HG03175 (cell line): ENCODE measurements at regions not wholly inside any gene's neighbourhood (a gene's known extent, or its start where the extent isn't known, plus 50 kb on each side); places are given as distances from the start of the nearest gene placed in this dataset.
"Not testable (repeated sequence)": the region's sequence is repeated elsewhere in the genome, so short reads cannot be mapped to it uniquely, and the experiment has no call there.

Experiments used
- ATAC-seq: cut with Tn5 transposase; IDR thresholded peaks from one replicate; pipeline ENCODE4 v1.9.1; 2021; ENCODE audit warnings: mild to moderate bottlenecking, moderate library complexity; ENCODE audit not compliant: unreplicated experiment

- ATAC-seq = no peak
Measured at GRCh38 chr6:145275019-145275418, 460.3 kb downstream of the EPM2A start.

- no peak for ATAC-seq
Measured at GRCh38 chr6:145275787-145276186, 459.5 kb downstream of the EPM2A start.

- no peak for ATAC-seq
Measured at GRCh38 chr6:145276756-145277155, 458.6 kb downstream of the EPM2A start.

GRCh38 chr6:145277358-145278086 lies 457.8 kb downstream of the EPM2A start:
- ATAC-seq = no peak

GRCh38 chr6:145278163-145278807 lies 457.0 kb downstream of the EPM2A start:
- ATAC-seq = no peak

- ATAC-seq = no peak
Measured at GRCh38 chr6:145279551-145279950, 455.8 kb downstream of the EPM2A start.

- ATAC-seq = no peak
Measured at GRCh38 chr6:145279993-145280392, 455.3 kb downstream of the EPM2A start.

- not testable (repeated sequence) for ATAC-seq
Measured at GRCh38 chr6:145283209-145283608, 452.1 kb downstream of the EPM2A start.

- ATAC-seq = no peak
Measured at GRCh38 chr6:145283856-145284255, 451.5 kb downstream of the EPM2A start.

- ATAC-seq = no peak
Measured at GRCh38 chr6:145286916-145287315, 448.4 kb downstream of the EPM2A start.

- no peak for ATAC-seq
Measured at GRCh38 chr6:145289573-145289972, 445.7 kb downstream of the EPM2A start.

GRCh38 chr6:145290122-145290521 lies 445.2 kb downstream of the EPM2A start:
- ATAC-seq = no peak

GRCh38 chr6:145292066-145292465 lies 443.3 kb downstream of the EPM2A start:
- no peak for ATAC-seq

GRCh38 chr6:145294942-145295341 lies 440.4 kb downstream of the EPM2A start:
- ATAC-seq = no peak

GRCh38 chr6:145295746-145296145 lies 439.6 kb downstream of the EPM2A start:
- no peak for ATAC-seq

- no peak for ATAC-seq
Measured at GRCh38 chr6:145305670-145306069, 429.6 kb downstream of the EPM2A start.

- no peak for ATAC-seq
Measured at GRCh38 chr6:145306489-145306888, 428.8 kb downstream of the EPM2A start.

- ATAC-seq = no peak
Measured at GRCh38 chr6:145309842-145310535, 425.3 kb downstream of the EPM2A start.

GRCh38 chr6:145312481-145312880 lies 422.8 kb downstream of the EPM2A start:
- no peak for ATAC-seq

GRCh38 chr6:145313041-145313855 lies 422.1 kb downstream of the EPM2A start:
- no peak for ATAC-seq

GRCh38 chr6:145315982-145316600 lies 419.2 kb downstream of the EPM2A start:
- ATAC-seq = no peak
